ENCODE measurements at regions not wholly inside any gene's neighbourhood (a gene's known extent, or its start where the extent isn't known, plus 50 kb on each side); places are given as distances from the start of the nearest gene placed in this dataset.
"Not testable (repeated sequence)": the region's sequence is repeated elsewhere in the genome, so short reads cannot be mapped to it uniquely, and the experiment has no call there.

- Histone ChIP-seq H3K79me2 (ENCODE audit: low read length) (no peaks in the 10 kb centered on the region), H4K20me1 (ENCODE audit: insufficient read depth, low read length) (no peaks in the 10 kb centered on the region)
Measured at GRCh38 chr18:11480692-11481091, 128.7 kb upstream of the SLC35G4 start.

GRCh38 chr18:11479031-11479430 is 130.4 kb upstream of the SLC35G4 start:
- H3K4me1 ChIP-seq (ENCODE audit: low read length); H2AFZ ChIP-seq (ENCODE audit: low read depth, low read length); H3K27ac ChIP-seq (ENCODE audit: low read length); H3K4me3 ChIP-seq (ENCODE audit: low read length); H3K4me2 ChIP-seq (ENCODE audit: low read length); H4K20me1 ChIP-seq (ENCODE audit: insufficient read depth, low read length); H3K79me2 ChIP-seq (ENCODE audit: low read length); H3K36me3 ChIP-seq (replicated peaks; ENCODE audit: low read depth, low read length); H3K27me3 ChIP-seq (ENCODE audit: low read depth, low read length); H3K9ac ChIP-seq (ENCODE audit: low read length); H3K9me3 ChIP-seq (ENCODE audit: insufficient read depth, low read length): not testable (repeated sequence)

More at GRCh38 chr18:11480692-11481091, 128.7 kb upstream of the SLC35G4 start:
- no peak for TF ChIP-seq CTCF (IDR thresholded peaks at IDR 0.05; ENCODE audit: low read depth, low read length)
- no peak for TF ChIP-seq EZH2phosphoT487 (IDR thresholded peaks at IDR 0.05; ENCODE audit: low read depth)
- H3K9me3 ChIP-seq (ENCODE audit: insufficient read depth, low read length): no peaks in the 10 kb centered on the region
- no peak overlapping the region for H3K4me2 ChIP-seq (ENCODE audit: low read length)
- no peak overlapping the region for H3K27ac ChIP-seq (ENCODE audit: low read length)
- no peaks in the 10 kb centered on the region for H3K4me1 ChIP-seq (ENCODE audit: low read length)
- no peak overlapping the region for H3K9ac ChIP-seq (ENCODE audit: low read length)
- no peaks in the 10 kb centered on the region for H3K36me3 ChIP-seq (replicated peaks; ENCODE audit: low read depth, low read length)
- no peak overlapping the region for H3K4me3 ChIP-seq (ENCODE audit: low read length)
- no peak overlapping the region for H2AFZ ChIP-seq (ENCODE audit: low read depth, low read length)
- H3K27me3 ChIP-seq (ENCODE audit: low read depth, low read length): no peaks in the 10 kb centered on the region

GRCh38 chr18:11470941-11471340 is 138.5 kb upstream of the SLC35G4 start:
- Histone ChIP-seq H4K20me1 (ENCODE audit: insufficient read depth, low read length) (no peaks in the 10 kb centered on the region), H3K79me2 (ENCODE audit: low read length) (no peaks in the 10 kb centered on the region), H3K27ac (ENCODE audit: low read length) (no peak overlapping the region), H3K27me3 (ENCODE audit: low read depth, low read length) (no peaks in the 10 kb centered on the region), H3K4me3 (ENCODE audit: low read length) (no peak overlapping the region), H3K36me3 (replicated peaks; ENCODE audit: low read depth, low read length) (no peaks in the 10 kb centered on the region), H2AFZ (ENCODE audit: low read depth, low read length) (no peak overlapping the region), H3K4me1 (ENCODE audit: low read length) (no peaks in the 10 kb centered on the region), H3K9ac (ENCODE audit: low read length) (no peak overlapping the region), H3K9me3 (ENCODE audit: insufficient read depth, low read length) (no peaks in the 10 kb centered on the region), H3K4me2 (ENCODE audit: low read length) (no peak overlapping the region)
- no peak for TF ChIP-seq EZH2phosphoT487 (IDR thresholded peaks at IDR 0.05; ENCODE audit: low read depth)
- no peak for TF ChIP-seq CTCF (IDR thresholded peaks at IDR 0.05; ENCODE audit: low read depth, low read length)

GRCh38 chr18:11468617-11469016 is 140.8 kb upstream of the SLC35G4 start:
- H2AFZ ChIP-seq (ENCODE audit: low read depth, low read length): no peak overlapping the region
- no peak overlapping the region for H3K4me3 ChIP-seq (ENCODE audit: low read length)
- no peaks in the 10 kb centered on the region for H3K27me3 ChIP-seq (ENCODE audit: low read depth, low read length)
- H3K4me2 ChIP-seq (ENCODE audit: low read length): no peak overlapping the region
- H3K36me3 ChIP-seq (replicated peaks; ENCODE audit: low read depth, low read length): no peaks in the 10 kb centered on the region
- TF ChIP-seq EZH2phosphoT487 (IDR thresholded peaks at IDR 0.05; ENCODE audit: low read depth) (no peak), CTCF (IDR thresholded peaks at IDR 0.05; ENCODE audit: low read depth, low read length) (no peak)
- no peaks in the 10 kb centered on the region for H4K20me1 ChIP-seq (ENCODE audit: insufficient read depth, low read length)
- H3K9me3 ChIP-seq (ENCODE audit: insufficient read depth, low read length): no peaks in the 10 kb centered on the region
- H3K9ac ChIP-seq (ENCODE audit: low read length): no peak overlapping the region
- H3K79me2 ChIP-seq (ENCODE audit: low read length): no peaks in the 10 kb centered on the region
- H3K27ac ChIP-seq (ENCODE audit: low read length): no peak overlapping the region
- no peaks in the 10 kb centered on the region for H3K4me1 ChIP-seq (ENCODE audit: low read length)

- no peak for TF ChIP-seq EZH2phosphoT487 (IDR thresholded peaks at IDR 0.05; ENCODE audit: low read depth)
- no peak for TF ChIP-seq CTCF (IDR thresholded peaks at IDR 0.05; ENCODE audit: low read depth, low read length)
- H3K9ac ChIP-seq (ENCODE audit: low read length): no peak overlapping the region
- no peaks in the 10 kb centered on the region for H3K27me3 ChIP-seq (ENCODE audit: low read depth, low read length)
- no peaks in the 10 kb centered on the region for H3K36me3 ChIP-seq (replicated peaks; ENCODE audit: low read depth, low read length)
- H3K27ac ChIP-seq (ENCODE audit: low read length): no peak overlapping the region
- H4K20me1 ChIP-seq (ENCODE audit: insufficient read depth, low read length): no peaks in the 10 kb centered on the region
- no peaks in the 10 kb centered on the region for H3K79me2 ChIP-seq (ENCODE audit: low read length)
- no peak overlapping the region for H3K4me3 ChIP-seq (ENCODE audit: low read length)
- no peak overlapping the region for H3K4me2 ChIP-seq (ENCODE audit: low read length)
- H3K4me1 ChIP-seq (ENCODE audit: low read length): no peaks in the 10 kb centered on the region
- H2AFZ ChIP-seq (ENCODE audit: low read depth, low read length): no peak overlapping the region
- H3K9me3 ChIP-seq (ENCODE audit: insufficient read depth, low read length): no peaks in the 10 kb centered on the region
Measured at GRCh38 chr18:11468120-11468519, 141.3 kb upstream of the SLC35G4 start.

All from OCI-LY3 (cell line).